Skin epidermis (tissue), 12 donors: ENCODE measurements at regions not wholly inside any gene's neighbourhood (a gene's known extent, or its start where the extent isn't known, plus 50 kb on each side); places are given as distances from the start of the nearest gene placed in this dataset.
A peak's percentile ranks its signal among the peaks of the same experiment; 100 is the strongest.

Experiments
- H3K27ac ChIP-seq, 21 experiments: fragments of 200-600 bp; sonication (generic) in 11 of 21; one replicate each; pipeline ENCODE4 v1.5.0; 2020; ENCODE audit warnings: mild to moderate bottlenecking in 3 of 21, inconsistent platforms in 2 of 21, moderate library complexity in 2 of 21
- H3K4me3 ChIP-seq, 7 experiments: fragments of 200-600 bp; sonication (generic) in 2 of 7; one replicate each; pipeline ENCODE4 v1.5.0; 2020; ENCODE audit warnings: inconsistent platforms in 2 of 7, mild to moderate bottlenecking in 2 of 7, moderate library complexity in 1 of 7

DNA sequence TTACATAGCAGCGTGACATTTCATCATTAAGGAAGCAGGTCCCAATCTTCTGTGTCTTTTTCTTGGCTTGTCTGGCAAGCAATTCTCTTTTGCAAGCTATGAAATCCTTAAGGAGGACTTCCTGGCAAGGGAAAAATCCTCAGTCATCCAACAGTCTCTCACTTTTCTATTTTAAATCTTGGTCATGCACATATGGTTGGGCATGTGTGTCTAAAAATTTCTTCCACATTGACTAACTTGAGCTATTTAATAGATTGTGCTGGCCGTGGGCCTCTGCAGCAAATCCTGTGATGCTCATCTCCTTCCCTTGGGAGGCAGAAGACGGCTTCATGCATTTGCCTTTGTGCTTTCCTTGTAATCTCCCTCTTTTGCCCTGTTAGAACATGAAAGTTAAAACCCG is 634.3 kb upstream of the FANCL start:
- H3K27ac ChIP-seq = no peak overlapping the region
- no peak overlapping the region for H3K4me3 ChIP-seq

DNA sequence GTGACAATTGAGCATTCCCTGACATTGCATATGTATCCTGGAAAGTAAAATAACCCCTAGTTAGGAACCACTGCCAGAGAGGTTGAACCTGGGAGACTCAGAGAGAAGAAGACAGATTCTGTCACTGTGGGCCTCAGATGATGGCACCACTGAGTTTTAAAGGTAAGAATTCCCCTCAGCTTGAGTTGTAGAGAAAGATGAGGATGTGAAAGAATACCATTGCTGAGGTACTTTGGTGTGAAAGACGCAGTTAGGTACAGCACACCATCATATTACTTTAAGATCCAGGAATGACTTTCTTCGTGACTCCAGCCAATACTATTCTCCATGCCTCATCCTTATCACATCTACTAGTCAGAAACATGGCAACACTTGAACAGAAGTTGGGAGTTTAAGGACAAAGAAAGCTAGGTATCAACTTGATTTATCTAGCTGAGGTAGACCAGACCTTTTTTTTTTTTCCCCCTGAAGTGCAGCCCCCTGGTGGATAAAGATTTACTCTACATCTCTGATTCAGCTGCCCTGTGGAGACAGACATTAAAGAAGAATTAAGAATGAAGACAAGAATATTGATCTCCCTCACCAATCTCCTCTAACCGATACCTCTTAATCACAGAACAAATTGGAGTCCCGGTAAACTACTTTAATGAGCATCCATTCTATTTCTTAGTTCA is 630.5 kb upstream of the FANCL start:
- Histone ChIP-seq H3K27ac (no peak overlapping the region), H3K4me3 (no peak overlapping the region)

DNA sequence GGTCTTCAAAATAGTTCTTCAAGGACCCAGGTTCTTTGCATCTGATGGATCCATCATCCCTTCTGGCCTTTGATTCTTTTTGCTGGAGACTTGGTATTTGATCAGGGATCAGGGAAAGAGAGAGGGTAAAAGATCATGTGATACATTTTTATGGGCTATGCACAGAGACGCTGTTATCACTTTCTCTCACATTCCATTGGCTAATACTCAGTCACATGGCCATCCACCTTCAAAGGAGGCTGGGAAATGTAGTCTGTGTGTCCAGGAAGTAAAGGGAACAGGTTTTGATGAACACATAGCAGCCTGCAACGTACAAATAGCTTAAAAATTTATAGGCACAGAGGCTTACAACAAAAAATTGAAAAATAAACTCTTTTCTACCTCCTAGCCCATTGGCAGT is 629.6 kb upstream of the FANCL start:
- Histone ChIP-seq H3K4me3 (no peak overlapping the region), H3K27ac (no peak overlapping the region)

DNA sequence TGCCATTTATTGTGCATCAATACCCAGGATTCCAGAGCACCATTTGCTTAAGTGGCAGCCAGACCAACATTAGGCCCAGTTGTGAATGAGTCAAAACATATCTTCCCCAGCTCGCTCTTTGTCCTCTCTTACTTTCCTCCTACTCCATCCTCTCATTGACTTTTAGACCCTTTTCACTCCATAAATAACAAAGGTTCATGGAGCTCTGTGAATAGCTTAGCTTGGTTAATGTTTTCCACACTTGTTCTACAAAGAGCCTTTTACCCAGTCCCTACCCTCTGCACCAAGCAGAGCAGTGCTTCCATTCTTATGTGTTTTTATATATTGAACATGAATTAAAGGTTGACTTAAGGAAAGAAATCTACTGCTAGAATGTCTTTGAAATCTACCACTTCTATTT is 625.8 kb upstream of the FANCL start:
- H3K27ac ChIP-seq = no peak overlapping the region
- no peak overlapping the region for H3K4me3 ChIP-seq

DNA sequence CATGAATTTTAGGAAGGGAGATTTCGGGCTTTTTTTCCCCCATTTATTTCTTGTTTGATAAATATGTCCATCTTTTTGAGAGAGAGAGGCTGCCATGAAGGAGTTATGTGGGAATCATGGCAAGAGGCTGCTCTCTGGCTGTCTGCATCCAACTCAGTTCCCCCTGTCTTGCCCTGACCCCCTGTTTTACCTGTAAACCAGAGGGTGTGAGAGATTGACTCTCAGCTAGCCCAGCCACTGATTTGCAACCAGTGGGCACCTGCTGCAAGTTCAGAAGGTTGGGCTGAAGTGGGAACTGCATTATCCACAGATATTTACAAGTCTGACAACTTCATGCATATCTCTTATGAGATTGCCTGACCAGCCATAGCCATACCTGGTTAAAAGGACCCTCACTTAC is 625.4 kb upstream of the FANCL start:
- Histone ChIP-seq H3K27ac (no peak overlapping the region), H3K4me3 (no peak overlapping the region)

DNA sequence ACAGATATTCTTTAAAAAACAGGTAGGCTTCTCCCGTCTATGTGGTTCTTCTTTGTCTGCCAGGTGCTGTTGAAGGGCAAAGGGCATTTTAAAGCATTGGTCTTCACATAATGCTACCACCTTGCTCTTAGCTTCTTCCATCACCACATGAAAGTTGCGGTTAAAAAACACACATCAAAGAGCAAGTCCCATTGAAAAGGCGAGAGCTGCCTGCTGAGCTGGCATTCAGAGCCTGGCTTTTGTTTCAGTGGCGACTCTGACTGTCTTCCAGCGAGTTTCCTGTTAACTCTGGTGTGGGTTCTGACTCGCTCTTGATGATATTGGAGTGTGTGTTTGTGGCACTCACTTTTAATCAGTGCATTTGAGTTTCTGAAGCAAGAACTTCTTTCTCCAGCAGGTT is 624.9 kb upstream of the FANCL start:
- Histone ChIP-seq H3K27ac (no peak overlapping the region), H3K4me3 (no peak overlapping the region)

DNA sequence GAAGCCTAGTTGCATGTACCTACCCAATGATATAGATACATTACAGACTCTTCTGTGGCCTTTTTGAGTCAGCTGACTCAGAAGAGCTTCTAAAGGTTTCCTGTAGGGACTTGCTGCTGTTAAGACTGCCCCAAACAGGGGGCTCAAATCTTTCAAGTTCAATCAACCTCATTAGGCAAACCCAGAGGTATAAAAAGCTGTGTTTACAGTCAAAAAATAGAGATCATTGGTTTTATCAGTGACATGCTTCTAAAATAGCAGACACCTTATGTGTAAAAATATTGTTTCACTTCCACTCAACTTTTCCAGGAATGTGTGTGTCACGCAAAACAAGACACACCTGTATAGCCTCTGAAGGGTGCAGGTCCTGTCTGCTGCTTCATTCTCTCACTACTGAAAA is 624.3 kb upstream of the FANCL start:
- Histone ChIP-seq H3K4me3 (no peak overlapping the region), H3K27ac (peak overlapping the region in 1 of 21 experiments; percentile 0)

DNA sequence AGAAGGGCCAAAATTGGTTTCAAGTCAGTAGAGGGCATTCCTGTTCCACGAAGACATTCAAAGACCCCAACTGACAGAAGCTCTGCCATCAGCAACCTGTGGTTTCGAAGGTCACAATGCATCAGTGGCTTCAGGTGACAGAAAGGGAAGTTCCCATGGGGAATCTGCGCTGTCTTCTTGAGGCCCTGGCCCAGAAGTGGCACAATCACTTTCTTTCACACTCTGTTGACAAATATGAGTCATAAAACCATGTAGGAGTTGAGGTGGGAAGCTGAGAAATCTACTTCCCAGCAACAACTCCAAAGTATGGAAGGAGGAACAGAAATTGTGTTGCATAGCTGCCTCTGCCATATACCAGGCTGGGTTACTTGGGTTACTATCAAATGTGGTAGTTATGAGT is 621.1 kb upstream of the FANCL start:
- H3K27ac ChIP-seq = no peak overlapping the region
- H3K4me3 ChIP-seq = no peak overlapping the region

DNA sequence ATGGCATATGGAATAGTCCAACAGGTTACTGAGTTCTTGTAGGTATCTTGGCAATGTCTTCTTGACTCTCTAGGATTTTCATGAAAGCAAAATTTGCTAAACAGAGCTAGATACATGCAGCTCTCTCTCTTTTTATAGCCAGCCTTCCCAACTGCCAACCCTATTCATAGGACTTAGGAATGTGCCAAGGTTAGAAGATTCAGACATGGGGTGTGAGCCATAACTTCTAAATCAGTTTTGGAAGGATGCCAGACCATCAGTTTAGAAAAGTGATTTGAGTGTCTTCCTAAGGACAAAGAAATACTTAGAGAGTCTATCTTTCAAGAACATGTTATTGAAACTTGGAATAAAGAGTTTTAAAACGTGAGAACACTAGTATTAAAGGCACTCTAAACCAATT is 619.5 kb upstream of the FANCL start:
- H3K4me3 ChIP-seq = no peak overlapping the region
- no peak overlapping the region for H3K27ac ChIP-seq

DNA sequence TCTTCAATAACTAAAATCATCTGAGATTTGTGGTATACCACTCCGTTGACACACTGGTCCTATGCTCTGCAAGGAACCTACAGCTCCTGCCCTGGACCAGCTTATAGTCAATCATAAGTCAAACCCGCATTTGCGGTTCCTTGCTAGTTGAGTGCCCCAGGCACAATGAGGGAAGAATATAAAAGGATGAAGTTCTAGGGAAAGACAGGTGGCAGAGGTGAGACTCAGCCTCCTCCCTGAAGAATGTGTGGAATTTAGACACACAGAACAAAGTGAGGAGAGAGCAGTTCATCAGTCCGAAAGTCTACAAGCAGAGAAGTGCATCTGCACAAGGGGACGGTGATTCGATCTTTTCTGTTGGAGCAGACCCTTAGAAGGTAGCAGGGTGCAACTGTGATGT is 615.0 kb upstream of the FANCL start:
- Histone ChIP-seq H3K27ac (no peak overlapping the region), H3K4me3 (no peak overlapping the region)

DNA sequence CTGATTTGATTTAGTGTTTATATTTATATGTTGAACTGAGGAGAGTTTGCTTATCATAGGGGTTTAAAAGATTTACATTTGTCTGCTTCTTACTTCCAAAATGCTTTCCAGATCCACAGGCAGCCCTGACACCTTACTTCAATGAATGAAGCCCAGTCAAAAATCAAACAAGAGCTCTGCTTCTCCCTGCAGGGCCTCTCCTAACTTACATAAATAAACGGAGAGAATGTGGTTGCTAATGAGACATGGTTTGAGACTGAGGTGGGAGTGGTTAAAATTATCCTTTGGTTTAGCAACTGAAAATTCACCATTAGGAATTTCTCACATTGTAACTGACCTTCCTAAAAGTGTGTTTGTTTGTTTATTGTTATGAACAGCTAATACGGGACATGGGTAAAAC is 612.3 kb upstream of the FANCL start:
- no peak overlapping the region for H3K4me3 ChIP-seq
- H3K27ac ChIP-seq = no peak overlapping the region

DNA sequence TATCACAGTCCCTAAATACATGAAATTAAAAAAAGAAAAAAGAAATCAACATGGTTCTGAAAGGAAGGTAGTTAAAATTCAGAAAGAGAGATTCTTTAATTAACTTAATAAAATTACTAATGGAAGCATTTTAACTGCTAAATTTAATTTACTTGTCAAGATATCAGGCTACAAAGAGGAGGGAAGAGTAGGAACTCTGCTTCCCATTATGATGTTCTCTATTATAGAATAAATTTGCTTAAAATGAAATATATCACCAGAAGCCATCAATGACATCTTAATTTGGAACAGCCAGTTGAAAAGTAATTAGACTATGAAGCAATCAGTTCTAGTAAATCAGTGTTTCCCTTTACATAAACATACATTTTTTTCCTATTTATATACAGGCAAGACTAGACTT is 611.8 kb upstream of the FANCL start:
- H3K4me3 ChIP-seq = no peak overlapping the region
- H3K27ac ChIP-seq = no peak overlapping the region

DNA sequence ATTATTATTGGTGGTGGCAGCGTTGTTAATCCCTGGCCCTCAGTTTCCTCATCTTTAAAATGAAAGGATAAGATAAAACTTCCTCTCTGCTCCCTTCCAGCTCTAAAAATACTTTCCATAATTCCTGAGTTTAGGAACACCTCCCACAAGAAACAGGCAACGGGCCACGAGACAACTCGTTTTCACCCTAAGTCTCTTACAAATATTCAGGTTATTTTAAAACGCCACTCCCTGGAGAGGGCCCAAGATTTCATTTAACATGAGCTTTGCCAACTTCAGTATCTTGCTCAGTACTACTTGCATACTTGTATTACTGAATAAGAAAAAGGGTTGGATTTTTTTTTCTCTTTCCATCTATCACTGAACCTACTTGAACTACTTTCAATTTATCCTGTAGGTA is 611.1 kb upstream of the FANCL start:
- no peak overlapping the region for H3K4me3 ChIP-seq
- no peak overlapping the region for H3K27ac ChIP-seq

DNA sequence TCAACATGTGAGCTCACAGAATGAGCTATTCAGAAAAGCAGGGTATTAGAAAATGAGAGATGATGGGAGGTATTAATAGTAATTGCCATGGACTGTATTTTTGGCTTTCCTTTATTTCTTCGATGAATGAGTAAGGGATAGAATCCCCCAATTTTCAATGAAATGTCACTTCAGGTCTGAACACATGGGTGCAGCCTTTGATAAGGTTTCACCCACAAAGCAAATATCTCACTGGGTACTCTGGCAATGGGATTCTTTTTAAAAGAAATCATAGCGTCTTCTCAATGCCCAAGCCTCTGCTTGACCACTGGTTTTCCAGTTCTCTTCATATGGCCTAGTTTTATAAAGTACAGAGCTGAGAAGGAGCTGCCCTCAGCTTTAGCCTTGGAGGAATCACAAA is 610.5 kb upstream of the FANCL start:
- Histone ChIP-seq H3K4me3 (no peak overlapping the region), H3K27ac (no peak overlapping the region)

DNA sequence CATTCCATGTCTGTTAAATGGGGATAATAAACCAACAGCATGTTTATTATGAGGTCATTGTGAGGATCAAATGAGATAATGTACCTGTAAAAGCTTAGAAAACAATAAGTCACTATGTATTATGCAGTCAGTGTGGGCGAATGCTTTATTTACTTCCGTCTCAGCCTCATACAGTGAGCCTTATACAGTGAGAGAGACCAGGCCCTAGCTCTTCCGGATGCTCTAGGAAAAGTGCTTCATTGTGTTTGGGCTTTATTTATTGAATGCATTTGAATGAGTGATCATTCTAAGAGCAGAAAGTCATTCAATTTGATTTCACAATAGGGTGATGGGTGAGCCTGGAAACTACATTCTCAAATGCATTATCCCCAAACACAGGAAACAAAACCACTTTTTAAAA is 603.9 kb upstream of the FANCL start:
- no peak overlapping the region for H3K27ac ChIP-seq

DNA sequence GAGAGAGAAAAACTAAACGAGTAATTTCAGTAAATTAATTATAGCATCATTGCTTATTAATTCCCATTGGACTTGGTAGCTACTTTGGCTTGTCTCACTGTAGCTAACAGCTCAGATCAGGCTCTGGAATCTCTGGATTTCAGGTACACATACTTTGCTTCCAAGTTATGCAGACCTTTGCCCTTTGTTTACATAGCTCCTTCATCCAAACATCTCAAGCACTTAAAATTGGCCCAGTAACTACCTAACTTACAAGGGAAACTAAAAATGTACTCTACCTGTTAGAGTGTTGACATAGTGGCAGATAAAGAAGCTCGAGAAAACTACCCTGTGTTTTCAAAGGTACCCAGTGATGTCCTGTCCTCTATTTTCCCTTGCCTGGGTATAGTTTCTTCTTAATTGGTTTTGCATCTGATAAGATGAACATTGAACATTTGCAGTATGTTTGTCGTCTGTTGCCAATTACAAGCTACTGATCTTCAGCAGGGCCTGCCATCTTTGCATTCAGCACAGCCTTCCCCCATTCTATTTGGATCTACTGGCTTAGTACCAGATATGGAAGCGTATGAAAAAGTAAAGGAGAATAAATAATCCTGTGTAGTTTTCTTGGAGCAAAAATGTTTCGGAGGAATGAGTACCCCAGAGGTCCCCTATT is 601.5 kb upstream of the FANCL start:
- Histone ChIP-seq H3K27ac (no peak overlapping the region), H3K4me3 (no peak overlapping the region)

More for the DNA sequence above, 603.9 kb upstream of the FANCL start:
- H3K4me3 ChIP-seq = no peak overlapping the region

DNA sequence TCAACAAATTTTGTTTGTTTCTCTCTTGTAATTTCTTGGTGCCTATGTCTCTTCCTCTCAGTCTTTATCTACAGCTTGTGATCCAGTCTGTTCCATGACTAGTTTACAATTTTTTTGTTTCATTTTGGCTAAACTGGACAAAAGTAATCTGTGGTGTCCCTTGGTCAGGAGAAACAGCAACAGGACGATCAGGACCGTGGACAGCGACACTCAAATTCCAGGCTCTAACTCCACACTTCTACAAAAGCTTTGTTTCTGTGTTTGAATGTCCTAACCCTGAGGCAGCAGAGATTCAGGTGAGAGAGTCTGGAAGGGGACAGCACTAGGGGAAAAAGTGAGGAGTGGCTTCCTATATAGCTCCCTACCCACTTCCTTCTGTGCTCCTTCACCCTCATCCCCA is 593.3 kb upstream of the FANCL start:
- H3K4me3 ChIP-seq = no peak overlapping the region
- H3K27ac ChIP-seq = no peak overlapping the region

DNA sequence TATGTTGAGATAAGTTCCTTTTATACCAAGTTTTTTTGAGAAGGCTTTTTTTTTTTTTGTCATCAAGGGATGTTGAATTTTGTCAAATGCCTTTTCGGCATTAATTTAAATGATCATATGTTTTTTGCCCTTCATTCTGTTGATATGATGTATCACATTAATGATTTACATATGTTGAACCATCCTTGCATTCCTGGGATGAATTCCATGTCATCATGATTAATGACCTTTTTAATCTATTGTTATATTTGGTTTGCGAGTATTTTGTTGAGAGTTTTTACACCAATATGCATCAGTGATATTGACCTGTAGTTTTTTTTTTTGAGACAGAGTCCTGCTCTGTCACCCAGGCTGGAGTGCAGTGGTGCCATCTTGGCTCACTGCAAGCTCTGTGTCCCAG is 585.7 kb upstream of the FANCL start:
- no peak overlapping the region for H3K27ac ChIP-seq

DNA sequence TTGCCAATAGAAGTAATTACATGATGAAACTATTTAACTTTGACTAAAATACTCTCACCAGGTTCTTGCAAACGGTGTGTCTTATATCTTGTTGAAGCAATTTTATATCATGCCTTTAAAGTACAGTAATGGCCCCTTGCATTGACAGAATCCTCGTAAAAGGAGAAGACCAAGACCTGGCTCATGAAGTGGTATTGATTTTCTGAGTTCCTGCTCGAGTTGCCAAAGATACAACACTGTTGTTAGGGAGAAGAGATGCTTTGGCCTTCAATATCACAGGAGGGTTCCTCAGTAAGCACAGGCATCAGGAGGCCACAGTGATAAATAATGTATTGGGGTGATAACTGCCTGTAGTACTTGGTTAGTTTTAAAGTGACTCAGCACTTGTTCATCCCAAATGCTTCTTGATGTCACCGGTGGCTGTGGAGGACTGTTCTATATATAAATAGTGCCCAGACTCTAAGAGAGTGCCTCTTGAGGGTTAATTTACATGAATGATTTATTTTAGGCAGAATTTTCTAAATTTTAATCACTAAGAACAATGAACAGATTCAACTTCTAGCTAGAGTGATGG is 571.7 kb upstream of the FANCL start:
- H3K27ac ChIP-seq = no peak overlapping the region
- H3K4me3 ChIP-seq = no peak overlapping the region

More for the DNA sequence above, 585.7 kb upstream of the FANCL start:
- no peak overlapping the region for H3K4me3 ChIP-seq

DNA sequence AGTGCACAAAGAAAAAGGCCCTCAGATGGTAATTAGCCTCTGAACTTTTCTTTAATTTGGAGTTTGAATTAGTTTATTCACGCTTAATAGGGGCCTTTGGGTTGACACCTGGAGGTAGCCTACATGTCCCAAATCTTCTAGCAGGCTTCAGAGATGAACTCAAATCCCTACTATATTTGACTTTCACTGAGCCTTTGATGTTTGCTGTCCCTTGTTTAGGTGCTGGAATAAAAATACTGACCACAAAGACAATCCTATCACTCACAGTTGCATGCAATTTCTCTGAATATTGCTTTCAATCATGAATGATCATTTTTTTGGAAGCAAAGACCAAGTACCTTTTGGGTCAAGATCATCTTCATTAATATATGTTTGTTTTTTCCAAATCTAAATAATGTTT is 564.0 kb upstream of the FANCL start:
- Histone ChIP-seq H3K27ac (no peak overlapping the region), H3K4me3 (no peak overlapping the region)

DNA sequence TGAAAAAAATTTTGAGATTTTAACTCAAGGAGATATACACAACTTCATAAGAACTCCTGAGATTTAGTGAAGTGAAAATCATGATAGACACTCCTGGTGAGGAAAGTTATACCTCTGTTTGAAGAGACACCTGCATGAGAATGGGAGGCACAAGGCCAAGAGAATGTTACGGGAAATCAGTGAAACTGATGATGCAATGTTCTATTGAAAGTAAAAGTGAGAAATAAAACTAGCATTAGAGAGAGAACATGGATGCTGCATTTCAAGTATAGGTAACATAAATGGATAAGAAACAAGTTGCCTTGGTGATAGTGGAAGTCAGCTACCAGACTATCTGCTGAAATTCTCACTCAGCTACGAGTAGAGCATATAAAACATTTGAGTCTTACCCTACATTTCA is 562.1 kb upstream of the FANCL start:
- H3K27ac ChIP-seq = no peak overlapping the region
- H3K4me3 ChIP-seq = no peak overlapping the region

DNA sequence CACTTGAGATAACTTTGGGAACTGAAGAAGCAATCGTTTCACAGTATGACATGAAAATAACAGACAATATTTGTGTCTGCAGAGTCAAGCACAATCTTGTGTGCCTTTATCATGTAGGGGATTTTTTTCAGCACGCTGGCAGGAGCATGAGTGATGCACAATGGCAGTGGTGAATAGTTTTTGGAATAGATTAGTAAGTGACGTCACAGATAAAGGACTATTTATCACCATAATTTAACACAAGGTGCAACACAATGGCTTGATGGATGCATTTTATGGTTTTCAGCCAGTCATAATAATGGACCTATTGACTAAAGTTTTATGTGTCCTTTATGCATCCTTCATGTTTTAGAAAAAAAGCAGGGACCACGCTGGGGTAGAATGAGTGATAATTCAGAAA is 559.8 kb upstream of the FANCL start:
- H3K4me3 ChIP-seq = no peak overlapping the region

More for the DNA sequence above, 559.8 kb upstream of the FANCL start:
- no peak overlapping the region for H3K27ac ChIP-seq
